Right cardiac atrium (tissue), 5 donors: ENCODE measurements at regions not wholly inside any gene's neighbourhood (a gene's known extent, or its start where the extent isn't known, plus 50 kb on each side); places are given as distances from the start of the nearest gene placed in this dataset.
"Not testable (repeated sequence)": the region's sequence is repeated elsewhere in the genome, so short reads cannot be mapped to it uniquely, and the experiment has no call there.

Source experiments
- ATAC-seq, 2 donors: fragments of 200-7000 bp; cut with Tn5 transposase; one replicate each; pipeline versions ENCODE4 v1.8.0 to v1.9.1; 2020; ENCODE audit warnings: moderate library complexity in 2 of 2, mild to moderate bottlenecking in 1 of 2
- DNase-seq, 3 donors: peaks; one replicate each; pipeline ENCODE4 v3.0.0-alpha.2; 2020
- H3K27ac ChIP-seq: one replicate; pipeline ENCODE4 v1.5.1; 2013; ENCODE audit warnings: mild to moderate bottlenecking, low read length, control low read depth, moderate library complexity
- H3K27me3 ChIP-seq: one replicate; pipeline ENCODE4 v1.6.1; 2013; ENCODE audit not compliant: control insufficient read depth, insufficient read depth
- H3K4me1 ChIP-seq: one replicate; pipeline ENCODE4 v1.6.1; 2013; ENCODE audit warnings: low read length; ENCODE audit not compliant: control insufficient read depth, insufficient read depth
- H3K4me3 ChIP-seq: one replicate; pipeline ENCODE4 v1.5.1; 2013; ENCODE audit warnings: low read length, control low read depth
- H3K9me3 ChIP-seq: one replicate; pipeline ENCODE4 v1.6.1; 2013; ENCODE audit warnings: low read length; ENCODE audit not compliant: control insufficient read depth
- WGBS: extraction: QIAGEN DNeasy Blood & Tissue Kit; methylation state at CpG from one replicate; pipeline ENCODE4 v1.1.7; 2013; 5-methylcytosine and 5-hydroxymethylcytosine counted together
- intact Hi-C, 4 donors: fragments of 100-400 bp; cut with DNase I; formaldehyde crosslinking; loops; one replicate each; pipeline versions ENCODE4 v1.11.0 to v1.14.0; 2022 to 2023
- donor health status: healthy with polysubstance abuse.
- donor health status: DM: no; HTN: yes; CAD: no.
- donor health status: DM: no; HTN: no; CAD: no.
- donor health status: DM: no; HTN: yes; CAD: no; lungs with severe emphysema.
- donor health status: DM: yes; HTN: yes; CAD: no.

GRCh38 chr5:174623018-174623417 lies 101.4 kb upstream of the MSX2 start:
- Histone ChIP-seq H3K4me3 (no peak overlapping the region), H3K4me1 (no peaks in the 10 kb centered on the region), H3K9me3 (no peaks in the 10 kb centered on the region), H3K27me3 (no peaks in the 10 kb centered on the region), H3K27ac (no peak overlapping the region)
- WGBS = 93% methylated on average over 1 of the region's 1 CpG
- ATAC-seq (no peak), DNase-seq (no peak)
- intact Hi-C loops = no loop called here

- no peaks in the 10 kb centered on the region for H3K4me1 ChIP-seq
- intact Hi-C loops = no loop called here
- no peak overlapping the region for H3K27ac ChIP-seq
- no peak overlapping the region for H3K4me3 ChIP-seq
- no peak for ATAC-seq
- WGBS = 73% methylated on average over 7 of the region's 7 CpGs
- no peaks in the 10 kb centered on the region for H3K9me3 ChIP-seq
- no peak for DNase-seq
- H3K27me3 ChIP-seq = no peaks in the 10 kb centered on the region
Observed at GRCh38 chr5:174623433-174624019, 100.9 kb upstream of the MSX2 start.

DNA sequence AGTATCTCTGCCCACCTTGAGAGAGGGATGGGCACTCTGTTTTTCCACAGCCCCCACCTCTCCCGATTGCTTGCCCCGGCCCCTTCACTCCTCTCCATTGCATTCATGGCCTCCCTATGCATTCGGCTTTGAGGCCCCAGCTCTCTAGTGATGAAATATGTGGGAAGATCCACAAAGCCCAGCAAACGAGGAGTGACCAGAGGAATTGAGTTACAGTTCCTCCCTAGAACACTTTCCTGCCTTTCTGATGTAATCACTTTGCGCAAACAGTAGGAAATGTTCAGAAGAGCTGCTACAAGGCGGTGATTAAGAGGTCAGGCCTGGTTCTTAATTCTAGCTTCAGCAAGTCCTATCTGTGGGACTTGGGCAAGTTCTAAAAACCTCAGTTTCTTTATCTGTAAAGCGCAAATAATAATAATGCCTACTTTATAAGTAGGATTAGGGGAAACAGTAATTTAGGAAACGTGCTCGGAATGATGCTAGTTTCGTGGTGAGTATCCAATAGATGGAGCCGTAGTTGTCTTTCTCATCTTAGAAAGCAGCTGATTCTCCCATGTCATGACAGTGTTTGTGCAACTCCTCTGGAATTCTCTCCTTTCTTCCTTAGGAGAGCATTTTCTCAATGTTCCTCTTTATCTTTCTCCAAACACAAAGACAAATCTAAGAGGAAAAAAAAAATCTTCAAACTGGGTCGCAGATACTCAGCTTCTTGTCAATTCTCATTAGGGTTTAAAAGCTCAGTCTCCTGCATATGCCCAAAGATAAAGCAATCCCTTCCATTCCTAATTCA lies 99.5 kb upstream of the MSX2 start:
- intact Hi-C loops = no loop called here
- Histone ChIP-seq H3K4me3 (no peak overlapping the region), H3K9me3 (no peaks in the 10 kb centered on the region), H3K27ac (no peak overlapping the region), H3K4me1 (no peaks in the 10 kb centered on the region), H3K27me3 (no peaks in the 10 kb centered on the region)
- ATAC-seq = no peak
- no peak for DNase-seq
- 63% methylated on average over 12 of the region's 12 CpGs for WGBS

- Histone ChIP-seq H3K4me1 (no peaks in the 10 kb centered on the region), H3K27me3 (no peaks in the 10 kb centered on the region), H3K27ac (no peak overlapping the region), H3K4me3 (no peak overlapping the region), H3K9me3 (no peaks in the 10 kb centered on the region)
- peak in 2 of 3 donors; percentile 41 to 50 for DNase-seq
- 30% methylated on average over 11 of the region's 11 CpGs for WGBS
- intact Hi-C loops = no loop called here
- ATAC-seq = no peak
Observed at GRCh38 chr5:174625591-174626350, 98.6 kb upstream of the MSX2 start.

- intact Hi-C loops = no loop called here
- no peak for DNase-seq
- Histone ChIP-seq H3K4me3 (no peak overlapping the region), H3K9me3 (no peaks in the 10 kb centered on the region), H3K27me3 (no peaks in the 10 kb centered on the region), H3K4me1 (no peaks in the 10 kb centered on the region), H3K27ac (no peak overlapping the region)
- ATAC-seq = no peak
- 49% methylated on average over 7 of the region's 7 CpGs for WGBS
Observed at GRCh38 chr5:174626369-174626920, 97.9 kb upstream of the MSX2 start.

DNA sequence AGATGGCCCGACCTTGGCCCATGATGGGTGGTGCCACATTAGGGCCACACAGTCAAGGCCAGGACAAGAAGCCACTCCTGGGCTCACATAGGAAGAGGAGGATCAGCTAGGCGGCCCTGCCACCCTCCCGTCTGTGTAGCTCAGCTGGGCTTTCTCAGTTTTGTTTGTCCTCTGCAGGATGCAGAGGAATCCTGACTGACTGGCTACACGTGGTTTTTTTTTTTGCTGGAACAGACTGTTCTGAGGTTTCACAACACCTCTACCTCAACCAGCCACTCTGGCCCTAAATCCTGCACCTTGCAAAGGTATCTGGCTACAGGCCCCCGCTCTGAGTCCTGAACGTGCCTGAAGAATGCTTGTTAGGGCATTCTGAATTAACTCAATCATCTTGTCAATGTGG lies 88.3 kb upstream of the MSX2 start:
- intact Hi-C loops = no loop called here
- Histone ChIP-seq H3K9me3 (no peaks in the 10 kb centered on the region), H3K27ac (no peak overlapping the region), H3K4me3 (no peak overlapping the region), H3K27me3 (no peaks in the 10 kb centered on the region), H3K4me1 (no peaks in the 10 kb centered on the region)
- no peak for DNase-seq
- ATAC-seq = no peak
- WGBS = 70% methylated on average over 6 of the region's 6 CpGs

DNA sequence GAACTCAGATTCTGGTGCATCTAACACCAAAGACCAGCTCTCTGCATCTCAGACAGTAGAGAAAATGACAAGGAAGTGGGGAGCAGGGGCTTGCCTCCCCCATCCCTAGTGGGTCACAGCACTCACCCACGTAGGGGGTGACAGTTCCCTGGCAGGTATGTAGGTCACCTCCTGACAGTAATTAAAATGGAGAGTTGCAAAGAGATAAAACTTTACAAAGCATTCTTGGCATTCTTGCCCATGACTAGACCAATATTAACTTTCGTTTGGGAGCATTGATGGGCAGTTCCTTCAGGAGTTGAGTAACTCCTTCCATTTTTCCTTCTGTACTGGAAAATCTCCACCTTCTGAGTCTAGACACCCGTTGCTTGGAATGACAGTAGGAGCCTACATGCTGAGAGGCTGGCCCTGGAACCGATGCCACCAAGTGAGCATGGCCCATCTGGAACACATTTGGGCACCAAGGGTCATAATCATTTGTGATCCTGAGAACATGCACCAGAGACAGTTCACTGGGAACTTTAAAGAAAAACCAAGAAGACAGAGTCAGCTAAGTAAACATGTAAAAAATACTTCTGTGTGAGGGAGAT lies 81.5 kb upstream of the MSX2 start:
- Histone ChIP-seq H3K4me3 (no peak overlapping the region), H3K4me1 (no peaks in the 10 kb centered on the region), H3K27me3 (no peaks in the 10 kb centered on the region), H3K27ac (no peak overlapping the region), H3K9me3 (no peaks in the 10 kb centered on the region)
- intact Hi-C loops = no loop called here
- ATAC-seq = no peak
- DNase-seq = no peak
- 29% methylated on average over 4 of the region's 4 CpGs for WGBS

- DNase-seq (no peak), ATAC-seq (no peak)
- intact Hi-C loops = no loop called here
- no peak overlapping the region for H3K27ac ChIP-seq
- H3K9me3 ChIP-seq = no peaks in the 10 kb centered on the region
- H3K4me1 ChIP-seq = no peaks in the 10 kb centered on the region
- no peak overlapping the region for H3K4me3 ChIP-seq
- WGBS = 63% methylated on average over 3 of the region's 3 CpGs
- no peaks in the 10 kb centered on the region for H3K27me3 ChIP-seq
Observed at GRCh38 chr5:174644436-174644835, 79.9 kb upstream of the MSX2 start.

GRCh38 chr5:174644923-174645322 lies 79.5 kb upstream of the MSX2 start:
- no peak for ATAC-seq

DNA sequence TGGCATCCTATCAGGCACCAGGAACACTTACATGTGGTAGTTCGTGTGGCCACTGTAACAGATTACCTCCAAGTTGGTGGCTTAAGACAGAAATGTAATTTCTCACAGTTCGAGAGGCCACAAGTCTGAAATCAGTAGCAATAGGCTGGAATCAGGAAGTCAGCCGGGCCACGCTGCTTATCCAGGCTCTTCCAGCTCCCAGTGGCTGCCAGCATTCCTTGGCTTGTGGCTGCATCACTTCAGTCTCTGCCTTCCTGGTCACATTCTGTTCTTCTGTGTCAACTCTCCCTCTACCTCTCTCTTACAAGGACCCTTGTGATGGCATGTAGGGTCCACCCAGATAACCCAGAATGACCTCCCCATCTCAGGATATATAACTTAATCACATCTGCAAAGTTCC lies 78.7 kb upstream of the MSX2 start:
- no peak overlapping the region for H3K27ac ChIP-seq
- intact Hi-C loops = no loop called here
- DNase-seq = no peak
- WGBS = 89% methylated on average over 4 of the region's 4 CpGs
- no peaks in the 10 kb centered on the region for H3K4me1 ChIP-seq
- ATAC-seq = no peak
- no peak overlapping the region for H3K4me3 ChIP-seq
- H3K27me3 ChIP-seq = no peaks in the 10 kb centered on the region
- no peaks in the 10 kb centered on the region for H3K9me3 ChIP-seq

More at GRCh38 chr5:174644923-174645322, 79.5 kb upstream of the MSX2 start:
- no peaks in the 10 kb centered on the region for H3K4me1 ChIP-seq
- no peak overlapping the region for H3K4me3 ChIP-seq
- H3K27ac ChIP-seq = no peak overlapping the region
- no peak for DNase-seq
- H3K9me3 ChIP-seq = no peaks in the 10 kb centered on the region
- intact Hi-C loops = no loop called here
- H3K27me3 ChIP-seq = no peaks in the 10 kb centered on the region

DNA sequence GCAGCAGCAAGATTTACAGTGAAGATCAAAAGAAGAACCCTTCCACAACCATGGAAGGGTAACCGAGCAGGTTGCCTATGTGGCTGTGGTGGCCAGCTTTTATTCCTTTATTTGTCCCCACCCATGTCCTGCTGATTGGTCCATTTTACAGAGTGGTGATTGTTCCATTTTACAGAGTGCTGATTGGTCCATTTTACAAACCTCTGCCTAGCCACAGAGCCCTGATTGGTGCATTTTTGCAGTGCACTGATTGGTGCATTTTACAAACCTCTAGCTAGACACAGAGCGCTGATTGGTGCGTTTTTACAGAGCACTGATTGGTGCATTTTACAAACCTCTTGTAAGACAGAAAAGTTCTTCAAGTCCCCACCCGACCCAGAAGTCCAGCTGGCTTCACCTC lies 75.8 kb upstream of the MSX2 start:
- H3K4me1 ChIP-seq, DNase-seq, H3K27me3 ChIP-seq, H3K9me3 ChIP-seq, intact Hi-C loops, H3K4me3 ChIP-seq, H3K27ac ChIP-seq, ATAC-seq: not testable (repeated sequence)
- WGBS = 90% methylated on average over 4 of the region's 4 CpGs
